B cell (primary cell): ENCODE measurements at regions not wholly inside any gene's neighbourhood (a gene's known extent, or its start where the extent isn't known, plus 50 kb on each side); places are given as distances from the start of the nearest gene placed in this dataset.

Experiments used
- EZH2 ChIP-seq: IDR thresholded peaks from 2 replicates; pipeline ENCODE4 v1.6.1; 2012; ENCODE audit warnings: borderline replicate concordance, low read depth, mild to moderate bottlenecking, moderate library complexity, low read length; ENCODE audit not compliant: insufficient read depth, poor library complexity, severe bottlenecking
- TF ChIP-seq, protein P1 (sequence below): fragments of 200-600 bp; IDR thresholded peaks from one replicate; pipeline ENCODE4 v1.8.0; 2022; ENCODE audit warnings: antibody characterized with exemption, mild to moderate bottlenecking

DNA sequence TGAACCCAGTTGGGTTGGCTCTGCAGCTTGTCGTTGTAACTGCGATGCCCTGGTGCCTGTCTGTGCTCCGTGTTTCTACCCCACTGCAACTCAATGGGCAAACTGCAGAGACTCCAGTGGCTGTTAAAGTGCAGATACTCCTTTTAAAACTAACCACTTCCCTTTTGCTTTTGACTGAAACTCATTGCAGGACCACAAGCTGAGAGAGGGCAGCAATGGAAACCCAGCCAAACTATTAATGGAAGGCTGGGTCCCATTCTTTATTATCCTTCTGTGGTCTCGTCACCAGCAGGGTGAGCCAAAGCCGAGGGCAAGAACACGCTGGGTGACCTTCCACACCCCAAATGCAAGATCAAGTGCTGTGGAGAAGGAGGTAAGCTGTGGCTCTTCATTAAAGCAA, 910.4 kb downstream of the VRK1 start:
- TF ChIP-seq, protein P1, sequence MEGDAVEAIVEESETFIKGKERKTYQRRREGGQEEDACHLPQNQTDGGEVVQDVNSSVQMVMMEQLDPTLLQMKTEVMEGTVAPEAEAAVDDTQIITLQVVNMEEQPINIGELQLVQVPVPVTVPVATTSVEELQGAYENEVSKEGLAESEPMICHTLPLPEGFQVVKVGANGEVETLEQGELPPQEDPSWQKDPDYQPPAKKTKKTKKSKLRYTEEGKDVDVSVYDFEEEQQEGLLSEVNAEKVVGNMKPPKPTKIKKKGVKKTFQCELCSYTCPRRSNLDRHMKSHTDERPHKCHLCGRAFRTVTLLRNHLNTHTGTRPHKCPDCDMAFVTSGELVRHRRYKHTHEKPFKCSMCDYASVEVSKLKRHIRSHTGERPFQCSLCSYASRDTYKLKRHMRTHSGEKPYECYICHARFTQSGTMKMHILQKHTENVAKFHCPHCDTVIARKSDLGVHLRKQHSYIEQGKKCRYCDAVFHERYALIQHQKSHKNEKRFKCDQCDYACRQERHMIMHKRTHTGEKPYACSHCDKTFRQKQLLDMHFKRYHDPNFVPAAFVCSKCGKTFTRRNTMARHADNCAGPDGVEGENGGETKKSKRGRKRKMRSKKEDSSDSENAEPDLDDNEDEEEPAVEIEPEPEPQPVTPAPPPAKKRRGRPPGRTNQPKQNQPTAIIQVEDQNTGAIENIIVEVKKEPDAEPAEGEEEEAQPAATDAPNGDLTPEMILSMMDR, result no peak
- TF ChIP-seq EZH2, result no peak
